ENCODE measurements at regions not wholly inside any gene's neighbourhood (a gene's known extent, or its start where the extent isn't known, plus 50 kb on each side); places are given as distances from the start of the nearest gene placed in this dataset.
"Not testable (repeated sequence)": the region's sequence is repeated elsewhere in the genome, so short reads cannot be mapped to it uniquely, and the experiment has no call there.

DNA sequence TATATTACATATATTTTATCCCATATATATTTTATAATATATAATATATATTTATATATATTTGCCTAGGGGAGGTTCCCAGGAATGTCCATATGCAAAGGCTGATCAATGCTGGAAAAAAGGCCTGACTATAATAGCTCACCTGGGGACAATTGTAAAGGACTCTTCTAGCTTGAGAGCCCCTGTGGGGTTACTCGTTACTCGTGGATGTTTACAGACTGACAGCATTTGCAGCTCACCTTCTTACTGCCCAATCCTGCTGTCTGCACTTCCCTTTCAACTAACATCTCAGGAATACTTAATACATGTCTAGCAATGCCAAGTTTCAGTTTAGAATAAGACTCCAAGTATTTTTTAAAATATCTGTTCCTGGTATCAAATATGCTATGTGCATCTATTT is 1365.4 kb upstream of the RAG2 start:
- no peak for ATAC-seq
- DNase-seq (ENCODE audit: low spot score) = no peak

DNA sequence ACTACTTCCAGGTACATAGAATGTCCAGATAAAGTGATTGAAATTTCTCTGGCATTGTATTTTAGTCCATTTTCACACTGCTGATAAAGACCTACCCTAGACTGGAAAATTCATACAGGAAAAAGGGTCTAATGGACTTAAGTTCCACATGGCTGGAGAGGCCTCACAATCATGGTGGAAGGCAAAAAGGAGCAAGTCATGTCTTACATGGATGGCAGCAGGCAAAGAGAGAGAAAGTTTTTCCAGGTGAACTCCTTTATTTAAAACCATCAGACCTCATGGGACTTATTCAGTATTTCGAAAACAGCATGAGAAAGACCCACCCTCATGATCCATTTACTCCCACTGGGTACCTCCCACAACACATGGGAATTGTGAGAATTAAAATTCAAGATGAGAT is 1359.7 kb upstream of the RAG2 start:
- ATAC-seq (no peak), DNase-seq (ENCODE audit: low spot score) (no peak)

DNA sequence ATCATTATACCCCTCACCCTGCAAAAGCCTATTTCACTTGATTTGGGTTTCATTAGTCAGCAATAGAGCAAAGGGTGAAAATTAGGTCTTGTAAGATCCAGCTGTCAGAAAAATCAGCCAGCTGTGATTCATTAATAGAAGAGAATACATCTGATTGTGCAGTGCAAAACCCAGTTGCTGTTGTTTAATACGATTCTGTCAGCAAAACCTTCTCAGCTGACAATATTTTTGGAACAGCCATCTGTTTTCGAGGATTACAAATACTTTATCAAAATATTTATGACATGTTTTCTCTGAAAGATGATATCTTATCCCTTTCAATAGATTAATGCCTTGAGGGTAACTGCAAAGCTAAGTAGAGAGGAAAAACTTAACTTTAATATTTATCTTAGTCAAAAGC is 1354.0 kb upstream of the RAG2 start:
- DNase-seq (ENCODE audit: low spot score) (no peak), ATAC-seq (no peak)

DNA sequence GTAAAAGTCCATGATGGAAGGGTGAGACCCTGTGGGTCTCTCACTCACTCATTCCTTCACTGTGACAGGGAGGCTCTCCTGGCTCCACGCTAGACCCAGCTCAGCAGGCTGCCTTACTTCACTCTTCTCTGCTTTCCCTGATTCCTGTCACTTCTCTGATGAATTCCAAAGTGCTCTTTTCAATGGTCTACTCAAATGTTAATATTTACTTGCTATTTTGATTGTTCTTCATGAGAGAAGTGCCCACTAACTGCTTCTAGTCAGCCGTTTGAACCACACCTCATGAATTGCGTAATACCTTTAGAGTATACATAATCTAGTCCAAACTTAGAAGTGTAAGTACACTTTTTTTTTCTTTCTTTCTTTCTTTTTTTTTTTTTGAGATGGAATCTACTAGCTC is 1350.2 kb upstream of the RAG2 start:
- ATAC-seq = no peak

DNA sequence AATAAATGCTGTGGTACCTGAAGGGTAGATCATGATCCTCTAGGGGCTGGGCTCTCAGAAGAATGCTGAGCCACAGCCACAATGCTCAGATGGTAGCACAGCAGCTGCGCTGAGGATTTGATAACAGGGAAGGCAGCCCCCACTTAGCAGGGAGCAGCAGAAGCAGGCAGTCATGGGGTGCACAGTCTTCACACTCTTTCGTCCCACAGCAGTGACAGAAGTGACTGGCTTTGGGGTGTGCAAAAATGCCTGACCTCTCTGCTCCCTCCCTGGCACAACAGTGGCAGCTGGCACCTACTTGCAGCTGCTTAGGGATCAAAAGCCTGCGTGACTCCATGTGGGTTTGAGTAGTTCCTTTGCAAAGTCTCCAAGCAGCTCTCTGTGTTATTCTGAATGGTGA is 1349.8 kb upstream of the RAG2 start:
- ATAC-seq = no peak

More for the DNA sequence above, 1350.2 kb upstream of the RAG2 start:
- no peak for DNase-seq (ENCODE audit: low spot score)

DNA sequence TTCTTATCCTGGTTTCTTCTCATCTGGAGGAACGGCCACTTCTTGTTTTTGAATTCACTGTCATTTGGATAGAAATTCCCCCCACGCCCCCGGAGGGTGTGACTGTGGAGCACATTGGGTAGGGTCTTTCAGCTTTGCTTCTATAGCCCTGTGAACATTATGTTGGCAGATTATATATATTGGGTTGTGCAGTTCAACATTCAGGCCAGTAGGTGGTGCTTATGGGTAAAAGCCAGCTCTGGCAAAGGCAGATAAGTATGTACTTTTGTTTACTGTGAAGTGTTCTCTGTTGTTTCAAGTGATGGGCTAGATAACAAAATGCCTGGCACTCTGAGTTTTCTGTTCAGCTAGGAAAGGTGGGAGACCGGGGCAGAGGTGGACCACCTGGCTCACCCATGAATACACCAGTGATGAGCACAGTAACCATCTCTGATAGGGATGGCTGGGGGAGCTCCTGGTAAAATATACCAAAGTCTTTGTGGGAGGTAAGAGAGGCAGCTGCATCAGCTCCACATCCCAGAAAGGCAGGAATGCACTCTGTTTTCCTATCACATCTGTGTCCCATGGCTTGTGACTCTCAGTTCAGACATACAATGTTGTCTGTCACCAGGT is 1348.2 kb upstream of the RAG2 start:
- ATAC-seq (peak; percentile 94), DNase-seq (ENCODE audit: low spot score) (no peak)

More for the DNA sequence above, 1349.8 kb upstream of the RAG2 start:
- DNase-seq (ENCODE audit: low spot score) = no peak

DNA sequence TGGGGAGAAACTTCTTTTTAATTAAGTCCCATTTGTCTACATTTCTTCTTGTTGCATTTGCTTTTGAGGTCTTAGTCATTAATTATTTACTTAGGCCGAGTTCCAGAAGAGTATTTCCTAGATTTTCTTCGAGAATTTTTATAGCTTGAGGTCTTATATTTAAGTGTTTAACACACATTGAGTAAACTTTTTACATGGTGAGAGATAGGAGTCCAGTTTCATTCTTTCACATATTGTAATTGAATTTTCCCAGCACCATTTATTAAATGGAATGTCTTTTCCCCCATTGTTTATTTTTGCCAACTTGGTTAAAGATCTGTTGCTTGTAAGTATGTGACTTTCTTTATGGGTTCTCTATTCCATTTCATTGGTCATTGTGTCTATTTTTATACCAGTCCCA is 1344.0 kb upstream of the RAG2 start:
- DNase-seq (ENCODE audit: low spot score) (no peak), ATAC-seq (no peak)

DNA sequence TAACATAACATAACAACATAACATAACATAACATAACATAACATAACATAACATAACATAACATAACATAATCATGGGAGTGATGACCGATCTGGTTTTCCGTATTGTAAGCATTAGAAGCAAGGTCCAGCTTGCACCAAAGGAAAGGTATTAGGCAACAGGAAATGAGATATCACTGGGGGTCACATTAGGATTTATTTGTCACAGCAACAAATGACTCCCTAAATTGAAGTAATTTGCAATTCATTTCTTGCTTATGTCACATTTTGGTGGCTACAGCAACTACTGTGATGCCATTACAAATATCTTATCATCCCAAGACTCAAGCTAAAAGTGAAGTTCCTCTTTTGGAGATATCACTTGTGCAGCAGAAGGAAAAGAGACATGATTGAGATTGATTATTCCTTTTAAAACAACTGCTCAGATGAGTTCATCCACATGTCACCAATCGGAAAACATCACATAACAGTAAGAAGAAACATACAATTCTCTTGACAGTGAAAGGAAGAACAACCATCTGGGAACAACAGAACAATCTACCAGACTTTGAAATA is 1331.1 kb upstream of the RAG2 start:
- no peak for ATAC-seq
- DNase-seq (ENCODE audit: low spot score) = no peak

DNA sequence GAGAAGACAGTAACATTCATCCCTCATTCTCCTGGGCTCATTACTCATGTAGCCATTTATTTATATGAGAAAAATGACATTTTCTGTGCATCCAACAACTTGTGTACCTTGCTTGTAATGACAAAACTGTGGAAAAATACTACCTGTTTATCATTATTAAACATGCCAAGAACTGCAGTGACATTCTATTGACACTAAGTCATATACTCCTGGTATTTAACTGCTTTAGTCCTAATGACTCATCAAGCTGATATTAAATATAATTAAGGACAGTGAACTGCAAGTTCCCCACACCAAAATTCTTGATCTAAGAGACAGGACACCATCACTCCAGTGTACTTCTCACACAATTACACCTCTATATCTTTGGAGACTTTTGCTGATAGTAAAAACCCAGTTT is 1328.7 kb upstream of the RAG2 start:
- no peak for ATAC-seq
- DNase-seq (ENCODE audit: low spot score) = no peak

DNA sequence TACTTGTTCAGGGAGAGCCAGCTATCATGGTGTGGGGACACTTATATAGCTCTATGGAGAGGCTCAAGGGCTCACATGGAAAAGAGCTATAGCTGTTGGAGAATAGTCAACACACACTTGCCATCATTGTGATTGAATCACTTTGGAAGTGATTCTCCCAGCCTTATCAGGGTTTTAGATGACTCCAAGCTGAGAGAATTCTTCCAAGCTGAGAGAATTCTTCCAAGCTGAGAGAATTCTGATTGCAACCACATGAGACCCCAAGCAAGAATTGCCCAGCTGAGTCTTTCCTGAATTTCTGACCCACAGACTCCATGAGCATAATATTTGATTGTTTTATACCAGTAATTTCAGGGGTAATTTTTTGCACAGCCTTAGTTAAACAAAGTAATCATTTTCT is 1318.3 kb upstream of the RAG2 start:
- ATAC-seq (no peak), DNase-seq (ENCODE audit: low spot score) (no peak)

DNA sequence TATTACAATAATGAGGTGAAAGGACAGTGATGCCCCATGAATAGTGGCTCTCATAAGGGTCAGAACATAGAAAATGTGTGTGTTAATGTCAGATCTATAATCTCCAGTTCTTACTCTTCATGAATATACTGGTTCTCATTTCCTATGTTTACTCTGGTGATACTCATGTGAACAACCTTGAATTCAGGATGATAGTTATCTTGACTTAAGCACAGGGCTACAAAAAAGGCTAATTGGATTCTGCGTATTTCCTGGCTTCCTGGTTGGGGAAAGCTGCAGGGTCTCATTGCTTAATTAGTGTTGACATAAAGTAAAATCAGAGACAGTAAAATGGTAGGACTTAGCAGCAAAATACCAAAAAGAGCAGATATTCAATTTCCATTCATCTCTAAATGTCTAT is 1316.8 kb upstream of the RAG2 start:
- ATAC-seq (no peak), DNase-seq (ENCODE audit: low spot score) (no peak)

DNA sequence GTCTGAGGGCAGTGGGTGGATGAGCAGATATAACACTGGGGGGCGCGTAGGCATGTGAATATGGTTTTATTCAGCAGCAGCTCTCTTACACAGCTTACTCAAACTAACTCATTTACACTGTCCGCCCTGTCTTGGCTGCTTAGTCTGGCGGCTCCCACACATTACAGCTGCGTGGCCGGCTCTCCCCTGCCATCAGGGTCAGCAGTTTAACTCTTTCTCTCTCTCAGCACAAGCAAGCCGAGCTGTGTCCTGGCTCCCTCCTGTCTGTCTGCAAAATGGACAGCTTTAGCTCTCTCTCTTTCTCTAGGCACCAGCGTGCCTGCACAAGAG is 1310.1 kb upstream of the RAG2 start:
- ATAC-seq (no peak), DNase-seq (ENCODE audit: low spot score) (no peak)

DNA sequence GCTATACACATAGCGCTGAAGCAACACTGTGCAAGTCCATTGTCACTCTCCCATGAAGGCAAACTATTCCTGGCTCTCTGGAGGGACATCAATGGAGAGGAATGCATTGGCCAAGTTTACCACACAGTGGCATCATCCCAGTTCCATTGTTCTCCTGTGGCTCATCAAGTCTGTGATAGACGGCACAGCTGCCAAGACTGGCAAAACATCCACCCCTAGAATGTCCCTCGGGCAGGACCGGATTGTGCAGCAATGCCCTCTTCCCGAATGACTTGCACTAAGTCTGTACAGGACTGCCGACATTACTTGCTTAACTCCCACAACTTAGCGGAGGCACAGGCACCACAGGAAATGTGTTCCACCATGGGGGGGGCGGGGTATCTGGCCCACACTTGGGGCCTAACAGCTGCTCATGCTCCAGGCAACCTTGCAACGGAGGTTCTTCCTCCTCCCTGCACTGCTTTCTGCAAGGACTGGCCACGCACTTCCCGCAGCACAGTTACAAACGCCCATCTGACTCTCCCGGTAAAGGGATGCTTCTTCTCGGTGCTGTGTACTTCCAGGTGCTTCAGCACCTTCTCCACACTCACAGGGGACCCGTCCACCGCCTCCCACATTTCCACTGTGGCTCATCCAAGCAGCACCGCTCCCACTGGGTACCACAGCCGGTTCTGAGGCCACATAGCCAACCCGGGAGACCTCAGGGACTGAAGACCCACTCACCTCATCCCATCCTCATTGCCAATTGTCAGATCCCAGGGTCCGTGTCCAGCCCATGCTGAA is 1309.6 kb upstream of the RAG2 start:
- DNase-seq (ENCODE audit: low spot score) (no peak), ATAC-seq (no peak)

DNA sequence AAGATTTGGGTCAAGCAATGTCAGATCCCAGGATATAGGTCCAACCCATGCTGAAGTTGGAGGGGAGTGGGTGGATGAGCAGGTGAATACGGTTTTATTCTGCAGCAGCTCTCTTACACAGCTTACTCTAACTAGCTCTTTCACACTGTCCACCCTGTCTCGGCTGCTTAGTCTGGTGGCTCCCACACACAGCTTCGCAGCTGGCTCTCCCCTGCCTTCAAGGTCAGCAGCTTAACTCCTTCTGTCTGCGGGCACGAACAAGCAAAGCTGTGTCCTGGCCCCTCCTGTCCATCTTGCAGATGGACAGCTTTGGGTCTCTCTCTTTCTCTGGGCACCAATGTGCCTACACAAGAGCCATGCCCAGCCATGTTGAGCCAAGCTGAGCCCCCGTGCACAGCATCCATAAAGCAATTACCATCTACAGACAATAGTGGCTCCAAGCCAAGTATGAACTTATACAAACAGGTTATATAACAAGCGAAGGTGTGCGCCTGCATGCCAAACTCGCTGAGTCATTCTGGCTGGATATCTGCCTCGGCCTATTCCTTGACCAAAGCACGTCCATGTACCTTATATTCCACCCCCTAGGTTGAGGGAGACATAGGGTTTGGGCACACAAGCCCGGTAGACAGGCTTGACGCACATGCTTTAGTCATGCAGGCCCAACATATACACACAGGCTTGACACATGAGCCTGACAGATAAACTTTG is 1307.8 kb upstream of the RAG2 start:
- no peak for ATAC-seq
- DNase-seq (ENCODE audit: low spot score) = no peak

DNA sequence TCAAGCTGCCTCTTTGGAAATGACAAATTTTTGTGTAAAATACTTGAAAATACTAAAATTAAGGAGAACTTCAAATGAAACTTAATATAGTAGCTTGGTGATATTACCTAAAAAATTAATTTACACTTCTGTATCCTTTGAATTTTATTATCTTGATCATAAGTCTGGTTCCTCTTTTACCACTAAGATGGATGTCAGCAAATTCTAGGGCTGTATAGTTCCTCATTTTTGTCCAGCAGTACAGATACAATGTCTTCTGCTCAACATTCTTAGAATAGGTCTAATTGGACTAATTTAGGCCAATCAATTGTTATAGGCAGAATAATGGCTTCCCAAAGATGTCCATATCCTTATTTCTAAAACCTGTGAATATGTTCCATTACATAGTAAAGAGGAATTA is 1298.0 kb upstream of the RAG2 start:
- DNase-seq (ENCODE audit: low spot score) (no peak), ATAC-seq (no peak)

DNA sequence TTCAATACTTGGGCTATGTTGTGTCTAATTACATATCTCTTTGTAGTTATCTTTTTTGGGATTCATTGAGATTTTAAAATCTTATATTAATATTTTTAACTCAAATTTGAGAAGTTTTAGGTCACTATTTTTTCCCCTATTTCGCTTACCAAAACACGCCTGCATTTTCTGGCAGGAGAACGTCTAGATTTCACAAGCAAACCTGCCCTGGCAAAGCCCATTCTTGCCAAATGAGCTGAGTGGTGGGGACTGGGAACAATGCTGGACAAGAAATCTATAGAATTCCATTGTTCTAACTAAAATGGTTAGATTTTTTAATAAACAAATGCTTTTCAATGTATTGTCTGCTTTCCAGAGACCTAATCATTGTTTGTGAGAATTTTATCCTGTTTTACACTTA is 1283.7 kb upstream of the RAG2 start:
- ATAC-seq = no peak
- no peak for DNase-seq (ENCODE audit: low spot score)

DNA sequence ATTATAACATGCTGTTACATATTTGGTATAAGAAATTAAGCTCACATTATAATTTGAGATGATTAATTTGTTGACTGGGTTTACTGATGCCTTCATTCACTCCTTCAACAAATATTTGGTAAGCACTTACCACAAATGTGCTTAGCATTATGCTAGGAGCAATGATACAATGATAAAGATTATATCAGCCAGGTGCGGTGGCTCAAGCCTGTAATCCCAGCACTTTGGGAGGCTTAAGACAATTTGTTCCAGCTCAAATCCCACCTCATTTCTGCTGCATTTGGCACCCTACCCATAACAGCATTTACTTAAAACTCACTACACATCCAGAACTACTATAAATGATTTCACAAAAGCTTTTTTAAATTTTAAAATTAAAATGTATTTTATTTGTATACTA is 1263.6 kb upstream of the RAG2 start:
- ATAC-seq (no peak), DNase-seq (ENCODE audit: low spot score) (no peak)

DNA sequence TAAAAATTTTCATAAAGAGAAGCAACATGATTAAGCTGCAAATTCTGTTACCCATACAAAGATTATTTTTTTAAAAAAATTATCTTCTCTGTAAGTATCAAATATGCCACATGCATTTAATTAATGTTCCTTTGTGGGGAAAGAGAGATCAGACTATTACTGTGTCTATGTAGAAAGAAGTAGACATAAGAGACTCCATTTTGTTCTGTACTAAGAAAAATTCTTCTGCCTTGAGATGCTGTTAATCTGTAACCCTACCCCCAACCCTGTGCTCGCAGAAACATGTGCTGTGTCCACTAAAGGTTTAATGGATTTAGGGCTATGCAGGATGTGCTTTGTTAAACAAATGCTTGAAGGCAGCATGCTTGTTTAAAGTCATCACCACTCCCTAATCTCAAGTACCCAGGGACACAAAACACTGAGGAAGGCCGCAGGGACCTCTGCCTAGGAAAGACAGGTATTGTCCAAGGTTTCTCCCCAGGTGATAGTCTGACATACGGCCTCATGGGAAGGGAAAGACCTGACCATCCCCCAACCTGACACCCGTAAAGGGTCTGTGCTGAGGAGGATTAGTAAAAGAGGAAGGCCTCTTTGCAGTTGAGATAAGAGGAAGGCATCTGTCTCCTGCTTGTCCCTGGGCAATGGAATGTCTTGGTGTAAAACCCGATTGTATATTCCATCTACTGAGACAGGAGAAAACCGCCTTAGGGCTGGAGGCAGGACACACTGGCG is 1260.9 kb upstream of the RAG2 start:
- not testable (repeated sequence) for ATAC-seq; DNase-seq (ENCODE audit: low spot score)

DNA sequence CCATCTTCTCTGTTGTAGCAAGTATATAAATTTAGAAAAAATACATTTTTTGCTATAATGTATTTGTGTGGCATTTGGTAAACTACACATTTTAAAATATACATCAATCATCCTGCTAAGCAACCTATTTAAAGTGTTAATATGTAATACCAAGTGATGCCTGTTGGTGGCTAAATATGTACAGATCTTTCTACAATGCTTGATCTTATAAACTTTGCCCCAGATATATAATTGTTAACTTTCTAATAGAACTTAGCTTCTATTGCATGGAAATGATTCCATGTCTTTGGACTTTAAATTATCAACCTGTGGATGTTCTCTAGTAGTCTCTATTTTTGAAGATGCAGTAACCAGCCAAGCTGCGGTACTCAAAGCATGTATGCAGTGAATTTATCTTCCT is 1260.4 kb upstream of the RAG2 start:
- DNase-seq (ENCODE audit: low spot score) (no peak), ATAC-seq (no peak)

DNA sequence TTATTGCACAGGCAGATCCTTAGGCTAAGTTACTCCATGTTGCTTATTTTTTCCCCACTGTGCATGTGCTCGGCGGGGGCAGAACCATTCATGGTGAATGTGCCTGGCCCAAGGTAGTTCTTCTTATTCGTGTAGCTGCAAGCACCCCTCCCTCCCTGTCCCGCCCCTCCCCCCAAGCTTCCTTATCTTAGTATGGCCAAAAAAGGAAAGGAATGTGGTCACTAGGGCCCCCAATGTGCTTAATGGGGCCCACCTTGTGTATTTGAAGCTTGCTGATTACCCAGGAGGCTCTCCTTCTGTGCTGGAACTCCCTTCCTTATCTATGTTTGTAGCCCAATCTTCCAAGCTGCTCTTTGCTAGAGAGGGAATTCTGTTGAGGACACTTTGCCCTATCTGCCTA is 1259.7 kb upstream of the RAG2 start:
- no peak for DNase-seq (ENCODE audit: low spot score)
- no peak for ATAC-seq

DNA sequence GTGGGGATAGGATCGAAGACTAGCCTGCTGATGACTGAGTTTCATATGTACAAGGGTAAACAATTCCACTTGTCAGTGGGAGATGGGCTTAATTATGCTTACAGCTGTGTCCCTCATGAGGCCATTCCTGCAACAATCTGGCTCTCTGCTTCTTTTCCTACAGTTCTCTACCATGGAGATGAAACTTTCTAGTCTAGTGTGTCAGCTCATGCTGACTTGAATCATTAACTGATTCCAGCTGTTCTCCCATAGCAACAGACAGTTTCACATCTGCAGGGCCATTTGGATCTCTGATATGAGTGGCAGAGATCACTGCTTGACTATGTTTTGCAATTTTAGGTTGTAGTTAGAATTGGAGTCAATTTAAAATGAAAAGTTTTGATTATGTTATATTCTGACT is 1251.7 kb upstream of the RAG2 start:
- DNase-seq (ENCODE audit: low spot score) = no peak
- no peak for ATAC-seq
